Keratinocyte (primary cell): ENCODE measurements at regions not wholly inside any gene's neighbourhood (a gene's known extent, or its start where the extent isn't known, plus 50 kb on each side); places are given as distances from the start of the nearest gene placed in this dataset.

Experiments
- CTCF ChIP-seq, 3 experiments: IDR thresholded peaks in 1 of 3; conservative IDR thresholded peaks in 1 of 3; optimal IDR thresholded peaks in 1 of 3; 2 replicates in 2 of 3; 3 replicates in 1 of 3; pipeline versions ENCODE3 to v1.5.1; 2011; ENCODE audit warnings: low read length in 3 of 3, mild to moderate bottlenecking in 3 of 3, moderate library complexity in 2 of 3, control low read depth in 1 of 3, inconsistent platforms in 1 of 3; ENCODE audit not compliant: insufficient read depth in 2 of 3; ENCODE audit errors: extremely low read depth in 1 of 3
- EZH2 ChIP-seq: IDR thresholded peaks from one replicate; pipeline ENCODE4 v1.6.1; 2012; ENCODE audit warnings: inconsistent platforms, mild to moderate bottlenecking, low read length, moderate library complexity

GRCh38 chr13:27001705-27002104, 169.9 kb downstream of the USP12 start:
- TF ChIP-seq CTCF (optimal IDR thresholded peaks at IDR 0.05 in 1 of 3, IDR thresholded peaks at IDR 0.05 in 1 of 3, conservative IDR thresholded peaks at IDR 0.05 in 1 of 3; ENCODE audit: extremely low read depth in 1 of 3, insufficient read depth in 2 of 3, low read length in 3 of 3) (no peak), EZH2 (no peak)
